ENCODE measurements at regions not wholly inside any gene's neighbourhood (a gene's known extent, or its start where the extent isn't known, plus 50 kb on each side); places are given as distances from the start of the nearest gene placed in this dataset.

- no peaks in the 10 kb centered on the region for H3K9me3 ChIP-seq (ENCODE audit: control insufficient read depth, insufficient read depth, low read depth, low read length)
- H3K36me3 ChIP-seq (ENCODE audit: control insufficient read depth, insufficient read depth, low read length), result no peaks in the 10 kb centered on the region
- H3K27me3 ChIP-seq (ENCODE audit: control insufficient read depth, insufficient read depth, low read length), result no peaks in the 10 kb centered on the region
- CTCF ChIA-PET, result no interaction called here
- H3K4me1 ChIP-seq (ENCODE audit: control insufficient read depth, insufficient read depth, low read length), result no peaks in the 10 kb centered on the region
- DNase-seq (ENCODE audit: low read depth, low spot score) (no peak), ATAC-seq (no peak)
- POLR2A ChIA-PET, result no interaction called here
- H3K4me3 ChIP-seq (ENCODE audit: low read depth in 2 of 2, low read length in 2 of 2), result no peak overlapping the region
- in situ Hi-C loops (cut with HindIII; ENCODE audit: low pct_unique_long_range_greater_than_20kb, low sequenced_read_pairs) (no loop called here), intact Hi-C loops (cut with micrococcal nuclease; ENCODE audit: unreplicated experiment) (loop anchor here (5.0 kb wide), 1 partner anchor 128 kb away; no protein-coding TSS in a partner anchor)
- TF ChIP-seq SIN3A (IDR thresholded peaks at IDR 0.05; ENCODE audit: borderline replicate concordance, insufficient read depth, low read depth, low read length) (no peak), TCF7L2 (IDR thresholded peaks at IDR 0.05; ENCODE audit: low read depth, low read length) (no peak), POLR2AphosphoS5 (IDR thresholded peaks at IDR 0.05; ENCODE audit: low read depth, low read length) (no peak), REST (IDR thresholded peaks at IDR 0.05; ENCODE audit: insufficient read depth in 1 of 2, low read depth in 2 of 2, low read length in 1 of 2) (no peak), CTCF (IDR thresholded peaks at IDR 0.05) (no peak)
- no TSS peak for BruUV-seq (replicated peaks)
- no peak overlapping the region for H3K27ac ChIP-seq (ENCODE audit: low read length)
These were observed 234.3 kb upstream of the CYRIA start for GRCh38 chr2:16899958-16900357.

GRCh38 chr2:16890081-16890480 is 224.4 kb upstream of the CYRIA start:
- BruUV-seq (replicated peaks), result no TSS peak
- Histone ChIP-seq H3K4me1 (ENCODE audit: control insufficient read depth, insufficient read depth, low read length) (no peaks in the 10 kb centered on the region), H3K9me3 (ENCODE audit: control insufficient read depth, insufficient read depth, low read depth, low read length) (no peaks in the 10 kb centered on the region), H3K27me3 (ENCODE audit: control insufficient read depth, insufficient read depth, low read length) (no peaks in the 10 kb centered on the region), H3K27ac (ENCODE audit: low read length) (no peak overlapping the region), H3K4me3 (ENCODE audit: low read depth in 2 of 2, low read length in 2 of 2) (no peak overlapping the region), H3K36me3 (ENCODE audit: control insufficient read depth, insufficient read depth, low read length) (no peaks in the 10 kb centered on the region)
- ATAC-seq (no peak), DNase-seq (ENCODE audit: low read depth, low spot score) (no peak)
- CTCF ChIA-PET, result no interaction called here
- intact Hi-C loops (cut with micrococcal nuclease; ENCODE audit: unreplicated experiment), result no loop called here
- POLR2A ChIA-PET, result no interaction called here
- no peak for TF ChIP-seq POLR2AphosphoS5 (IDR thresholded peaks at IDR 0.05; ENCODE audit: low read depth, low read length)
- TF ChIP-seq SIN3A (IDR thresholded peaks at IDR 0.05; ENCODE audit: borderline replicate concordance, insufficient read depth, low read depth, low read length), result no peak
- TF ChIP-seq CTCF (IDR thresholded peaks at IDR 0.05), result no peak
- TF ChIP-seq TCF7L2 (IDR thresholded peaks at IDR 0.05; ENCODE audit: low read depth, low read length), result no peak
- TF ChIP-seq REST (IDR thresholded peaks at IDR 0.05; ENCODE audit: insufficient read depth in 1 of 2, low read depth in 2 of 2, low read length in 1 of 2), result no peak
- in situ Hi-C loops (cut with HindIII; ENCODE audit: low pct_unique_long_range_greater_than_20kb, low sequenced_read_pairs), result no loop called here

Data from Panc1 (cell line).